HG03354 (cell line): ENCODE measurements at regions not wholly inside any gene's neighbourhood (a gene's known extent, or its start where the extent isn't known, plus 50 kb on each side); places are given as distances from the start of the nearest gene placed in this dataset.
"Not testable (repeated sequence)": the region's sequence is repeated elsewhere in the genome, so short reads cannot be mapped to it uniquely, and the experiment has no call there.

ENCODE experiments used
- ATAC-seq: cut with Tn5 transposase; IDR thresholded peaks from one replicate; pipeline ENCODE4 v1.9.1; 2021; ENCODE audit warnings: mild to moderate bottlenecking; ENCODE audit not compliant: unreplicated experiment, poor library complexity, severe bottlenecking

GRCh38 chr21:5065240-5066211, 5455.9 kb upstream of the TPTE start:
- peak; percentile 87 for ATAC-seq

GRCh38 chr21:5066682-5067251, 5454.6 kb upstream of the TPTE start:
- ATAC-seq: not testable (repeated sequence)

- ATAC-seq: not testable (repeated sequence)
These were observed 5453.9 kb upstream of the TPTE start for GRCh38 chr21:5067326-5068048.

- ATAC-seq: not testable (repeated sequence)
These were observed 5452.7 kb upstream of the TPTE start for GRCh38 chr21:5068649-5069048.

DNA sequence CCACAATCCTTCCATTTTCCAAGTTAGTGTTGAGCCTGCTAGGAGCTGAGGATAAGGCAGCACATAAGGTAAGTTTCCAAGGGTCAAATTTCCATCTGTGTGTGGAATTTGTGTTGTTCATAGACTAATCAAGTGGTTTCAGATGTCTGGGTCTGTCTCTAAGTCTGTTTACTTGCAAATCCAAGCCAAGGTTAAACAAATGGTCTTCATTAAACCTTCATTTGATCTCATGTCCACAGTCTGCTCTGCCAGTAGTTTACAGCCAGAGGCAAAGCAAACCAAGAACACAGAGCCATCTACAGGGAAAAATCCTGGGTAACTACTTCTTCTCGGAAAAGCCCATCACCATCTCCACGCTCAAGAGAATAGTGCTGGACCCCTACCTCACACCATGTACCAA, 5450.2 kb upstream of the TPTE start:
- not testable (repeated sequence) for ATAC-seq

DNA sequence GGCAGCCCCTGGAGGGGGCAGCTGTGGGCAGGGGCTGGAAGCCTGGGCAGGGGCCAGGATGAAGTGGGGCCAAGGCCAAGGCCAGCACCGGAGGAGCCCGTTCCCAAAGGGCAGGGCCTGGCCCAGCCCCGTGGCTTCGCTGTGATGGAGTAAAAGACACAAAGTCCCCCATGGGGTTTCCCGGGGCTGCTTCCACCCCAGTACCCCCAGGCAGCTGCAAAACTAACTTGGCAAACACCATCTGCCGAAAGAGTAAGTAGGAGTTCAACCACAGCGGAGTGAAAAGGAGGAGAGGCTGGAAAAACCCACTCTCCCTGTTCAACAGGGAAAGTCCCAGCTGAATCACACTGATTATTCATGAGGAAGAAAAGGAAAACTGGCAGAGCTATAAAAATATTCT, 5444.5 kb upstream of the TPTE start:
- not testable (repeated sequence) for ATAC-seq

DNA sequence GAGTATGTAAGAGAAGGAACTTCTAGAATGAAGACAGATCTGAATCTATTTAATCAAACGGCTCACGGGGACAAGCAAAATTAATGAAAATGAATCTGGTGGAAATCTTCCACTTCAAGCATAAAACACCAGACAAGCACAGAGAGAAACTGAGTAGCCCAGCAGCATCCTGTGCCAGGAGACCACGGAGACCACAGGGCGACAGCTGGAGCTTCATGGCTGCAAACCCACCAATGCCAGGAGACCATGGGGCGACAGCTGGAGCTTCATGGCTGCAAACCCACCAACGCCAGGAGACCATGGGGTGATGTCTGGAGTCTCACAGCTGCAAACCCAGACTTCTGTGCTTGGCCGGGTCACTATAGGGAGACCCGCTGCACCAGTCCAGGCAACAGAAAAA, 5442.0 kb upstream of the TPTE start:
- ATAC-seq: not testable (repeated sequence)

DNA sequence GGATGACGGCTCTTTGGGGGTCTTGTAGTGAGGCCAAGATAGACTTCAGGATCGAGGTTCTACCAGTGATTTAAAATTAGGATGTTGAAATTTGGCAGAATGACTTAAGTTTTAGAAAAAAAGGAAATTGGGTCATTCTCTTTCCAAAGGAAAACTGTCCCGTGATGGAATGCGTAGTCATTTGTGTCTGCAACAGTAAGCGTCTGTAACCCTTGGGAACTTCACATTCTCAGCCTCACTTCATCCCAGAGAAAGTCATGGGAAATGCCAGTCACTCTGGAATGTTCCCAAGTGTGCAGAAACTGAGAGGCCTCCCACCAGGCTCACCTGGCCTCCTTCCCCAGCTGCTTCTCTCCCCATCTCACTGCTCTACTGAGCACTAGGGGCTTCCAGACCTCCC, 5441.4 kb upstream of the TPTE start:
- ATAC-seq: not testable (repeated sequence)

DNA sequence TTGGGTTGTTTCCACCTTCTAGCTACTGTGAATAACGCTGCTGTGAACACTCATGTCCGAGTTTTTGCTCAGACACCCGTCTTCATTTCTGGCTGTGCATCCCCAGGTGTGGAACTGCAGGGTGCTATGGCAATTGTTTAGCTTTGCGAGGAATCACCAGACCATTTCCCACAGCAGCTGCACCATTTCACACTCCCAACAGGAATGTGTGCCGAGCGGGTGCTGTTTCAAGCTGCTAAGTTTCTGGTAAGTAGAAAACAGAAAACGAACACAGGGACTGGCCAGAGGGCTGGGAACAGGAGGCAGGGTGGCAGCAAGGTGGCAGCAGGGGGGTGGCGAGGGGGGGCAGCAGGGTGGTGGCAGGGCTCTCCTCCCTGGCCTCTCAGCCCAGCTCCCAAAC, 5437.1 kb upstream of the TPTE start:
- not testable (repeated sequence) for ATAC-seq

GRCh38 chr21:5085456-5085855, 5435.9 kb upstream of the TPTE start:
- not testable (repeated sequence) for ATAC-seq

GRCh38 chr21:5086416-5086815, 5435.0 kb upstream of the TPTE start:
- ATAC-seq: not testable (repeated sequence)

- ATAC-seq: not testable (repeated sequence)
These were observed 5432.6 kb upstream of the TPTE start for GRCh38 chr21:5088820-5089219.

DNA sequence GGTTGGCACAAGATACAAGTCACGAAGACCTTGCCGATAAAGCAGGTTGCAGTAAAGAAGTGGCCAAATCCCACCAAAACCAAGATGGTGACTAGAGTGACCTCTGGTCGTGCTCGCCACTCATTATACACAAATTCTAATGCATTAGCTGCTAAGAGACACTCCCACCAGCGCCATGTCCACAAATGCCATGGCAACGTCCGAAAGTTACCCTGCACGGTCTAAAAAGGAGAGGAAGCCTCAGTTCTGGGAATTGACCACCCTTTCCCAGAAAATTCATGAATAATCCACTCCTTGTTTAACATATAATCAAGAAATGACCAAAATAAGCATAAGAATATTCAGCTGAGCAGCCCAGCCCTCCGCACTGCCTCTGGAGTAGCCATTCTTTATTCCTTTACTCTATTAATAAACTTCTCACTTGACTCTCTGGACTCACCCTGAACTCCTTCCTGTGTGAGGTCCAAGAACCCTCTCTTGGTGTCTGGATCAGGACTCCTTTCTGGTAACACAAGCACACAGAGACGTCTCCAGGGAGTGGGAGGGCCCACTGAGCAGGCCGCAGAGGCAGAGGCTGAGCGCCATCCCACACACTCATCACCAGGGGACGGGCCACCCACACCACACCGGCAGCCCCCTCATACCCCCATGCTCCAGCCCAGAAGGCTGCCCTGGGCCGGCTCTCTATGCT, 5431.8 kb upstream of the TPTE start:
- not testable (repeated sequence) for ATAC-seq

GRCh38 chr21:5090132-5091079, 5431.0 kb upstream of the TPTE start:
- ATAC-seq: not testable (repeated sequence)

DNA sequence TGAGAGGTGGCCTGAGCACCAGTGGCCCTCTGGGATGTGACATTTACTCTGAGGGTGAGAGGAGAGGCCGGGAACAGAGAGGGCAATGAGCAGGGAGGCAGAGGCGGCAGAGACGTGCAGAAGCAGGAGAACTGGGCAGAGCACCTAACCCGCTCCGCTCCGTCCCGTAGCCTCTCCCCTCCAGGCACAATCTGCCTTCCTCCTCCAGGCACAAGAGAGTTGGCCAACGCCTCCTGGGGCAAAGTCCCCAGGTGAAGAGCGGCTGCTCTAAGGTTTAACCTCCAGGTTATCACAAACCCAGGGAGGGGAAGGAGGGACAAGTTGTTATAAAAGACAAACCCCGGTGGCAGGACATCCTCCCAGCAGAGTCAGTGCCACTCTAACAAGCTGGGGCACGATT, 5430.1 kb upstream of the TPTE start:
- ATAC-seq: not testable (repeated sequence)

GRCh38 chr21:5095628-5096027, 5425.8 kb upstream of the TPTE start:
- ATAC-seq: not testable (repeated sequence)

DNA sequence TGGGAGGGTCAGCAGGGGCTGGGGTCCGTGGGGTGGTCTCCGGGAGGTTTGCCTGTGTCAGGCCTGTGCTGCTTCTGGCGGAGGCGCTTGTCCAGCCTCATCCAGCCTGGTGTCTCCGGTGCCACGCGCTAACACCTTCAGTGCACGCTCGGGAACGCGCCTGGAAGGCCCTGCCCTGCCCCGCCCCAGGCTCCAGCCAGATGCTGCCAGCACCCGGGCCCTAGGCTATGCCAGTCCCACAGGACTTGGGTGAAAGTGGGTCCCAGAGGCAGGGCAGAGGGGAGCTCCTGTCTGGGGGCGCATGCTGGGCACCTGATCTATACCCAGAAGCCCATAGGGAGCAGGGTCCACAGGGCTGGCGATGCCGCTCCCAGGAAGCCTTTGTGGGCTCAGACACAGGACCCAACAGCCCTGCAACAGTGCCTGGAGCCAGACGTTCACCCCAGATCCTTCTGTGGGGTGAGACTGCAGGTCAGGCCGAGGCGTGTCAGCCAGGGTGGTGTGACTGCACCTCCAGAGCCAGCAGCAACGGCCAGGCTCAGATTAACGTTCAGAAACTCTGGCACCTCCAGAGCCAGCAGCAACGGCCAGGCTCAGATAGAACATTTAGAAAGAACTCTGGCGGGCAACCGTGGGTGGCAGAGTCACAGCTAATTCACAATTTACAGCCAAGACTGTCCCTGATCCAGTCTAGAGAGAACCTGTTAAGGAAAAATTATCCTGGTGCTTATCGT, 5423.2 kb upstream of the TPTE start:
- ATAC-seq: not testable (repeated sequence)

DNA sequence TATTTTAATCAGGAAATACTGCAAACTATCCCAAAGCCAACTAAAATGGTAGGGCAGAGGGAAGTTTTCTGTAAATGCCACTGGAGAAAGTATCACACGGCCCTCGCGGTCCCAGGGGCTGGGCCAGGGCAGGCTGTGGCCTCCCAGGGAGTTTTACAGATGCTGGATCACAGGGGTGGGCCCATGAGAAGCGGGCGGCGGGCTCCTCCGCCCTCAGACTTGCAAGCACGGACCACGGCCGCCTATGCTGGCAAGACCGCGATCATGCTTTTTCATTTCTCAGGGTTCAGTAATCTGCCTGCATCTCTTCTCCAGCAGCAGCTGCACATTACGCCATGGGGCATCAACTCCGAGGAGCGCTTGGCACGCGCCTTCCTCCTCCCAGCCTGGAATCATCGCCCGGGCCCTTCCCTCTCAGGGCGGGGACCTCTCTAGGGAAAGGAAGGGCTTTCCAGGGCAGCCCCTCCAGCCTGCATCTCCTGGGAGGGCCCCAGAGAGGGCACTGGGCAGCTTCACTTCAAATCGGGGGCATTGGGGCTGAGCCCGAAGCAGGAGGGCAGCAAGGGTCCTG, 5420.7 kb upstream of the TPTE start:
- not testable (repeated sequence) for ATAC-seq
